ENCODE measurements at regions not wholly inside any gene's neighbourhood (a gene's known extent, or its start where the extent isn't known, plus 50 kb on each side); places are given as distances from the start of the nearest gene placed in this dataset.
A peak's percentile ranks its signal among the peaks of the same experiment; 100 is the strongest.

DNA sequence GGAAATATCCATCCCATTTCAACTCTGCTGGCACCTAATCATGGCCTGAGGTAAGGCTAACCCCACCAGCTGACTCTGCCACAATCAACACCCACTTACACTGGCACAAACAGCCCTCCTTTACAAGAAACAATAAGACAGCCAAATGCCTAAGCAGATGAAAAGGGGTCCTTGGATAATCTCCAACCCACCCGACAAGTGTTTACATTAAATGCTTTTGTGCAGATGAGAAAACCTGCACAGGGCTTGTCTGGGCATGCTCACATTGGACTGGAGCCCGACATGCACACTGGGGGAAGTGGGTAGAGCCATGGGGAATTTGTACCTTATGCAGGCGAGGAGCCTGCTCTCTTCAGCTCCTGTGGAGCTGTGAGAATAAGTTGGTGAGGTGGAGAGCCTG is 138.9 kb upstream of the ITM2A start:
- no peak for DNase-seq (ENCODE audit: low spot score)

DNA sequence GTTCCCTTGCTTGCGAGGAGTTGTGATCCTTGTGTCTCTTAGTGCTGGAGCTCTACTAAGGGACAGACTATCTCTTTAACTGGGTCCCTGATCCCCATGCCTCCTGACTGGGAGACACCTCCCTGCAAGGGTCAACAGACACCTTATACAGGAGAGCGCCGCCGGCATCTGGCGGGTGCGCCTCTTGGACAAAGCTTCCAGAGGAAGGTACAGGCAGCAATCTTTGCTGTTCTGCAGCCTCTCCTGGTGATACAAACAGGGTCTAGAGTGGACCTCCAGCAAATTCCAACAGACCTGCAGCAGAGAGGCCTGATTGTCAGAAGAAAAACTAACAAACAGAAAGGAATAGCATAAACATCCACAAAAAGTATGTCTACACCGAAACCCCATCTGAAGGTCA is 115.6 kb upstream of the ITM2A start:
- no peak for DNase-seq (ENCODE audit: low spot score)

DNA sequence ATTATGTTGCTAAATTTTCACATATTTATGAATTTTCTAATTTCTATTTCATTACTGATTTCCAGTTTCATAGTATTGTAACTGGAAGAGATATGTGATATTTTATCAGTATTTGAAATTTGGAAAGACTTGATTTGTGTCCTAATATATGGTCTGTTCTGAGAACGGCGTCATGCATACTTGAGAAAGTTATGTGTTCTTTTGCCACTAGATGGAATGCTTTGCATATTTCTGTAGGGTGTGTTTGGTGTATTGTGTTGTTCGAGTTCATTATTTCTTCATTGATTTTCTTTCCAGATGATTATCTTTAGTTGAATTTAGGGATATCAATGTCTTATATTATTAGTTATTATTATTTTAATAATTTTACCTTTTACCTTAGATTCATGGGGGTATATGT is 110.6 kb upstream of the ITM2A start:
- DNase-seq (ENCODE audit: low spot score) = no peak

- DNase-seq (ENCODE audit: low spot score) = no peak
These were observed 99.5 kb upstream of the ITM2A start for GRCh38 chrX:79466636-79467035.

GRCh38 chrX:79462458-79462857 is 95.3 kb upstream of the ITM2A start:
- no peak for DNase-seq (ENCODE audit: low spot score)

GRCh38 chrX:79456593-79456992 is 89.5 kb upstream of the ITM2A start:
- peak; percentile 0 for DNase-seq (ENCODE audit: low spot score)

DNA sequence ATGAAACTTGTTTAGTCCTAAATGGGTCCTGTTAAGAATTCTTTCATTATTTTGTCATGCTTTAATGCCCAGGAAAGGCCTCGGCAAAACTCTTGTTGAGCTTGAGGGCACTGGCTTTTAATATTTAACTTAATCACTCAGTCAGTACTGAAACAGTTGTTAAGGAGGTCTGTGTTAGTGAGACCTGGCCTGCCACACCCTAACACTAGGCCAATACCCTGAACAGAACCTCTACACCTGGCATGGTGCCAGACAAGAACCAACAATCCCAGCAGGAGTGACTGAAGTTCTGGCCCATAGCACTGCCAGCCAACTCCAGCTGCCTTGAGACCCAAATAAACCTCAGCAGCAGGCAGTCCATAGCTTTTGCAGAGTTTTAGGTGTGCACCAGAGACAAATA is 85.7 kb upstream of the ITM2A start:
- no peak for DNase-seq (ENCODE audit: low spot score)

GRCh38 chrX:79444694-79445210 is 77.6 kb upstream of the ITM2A start:
- no peak for DNase-seq (ENCODE audit: low spot score)

DNA sequence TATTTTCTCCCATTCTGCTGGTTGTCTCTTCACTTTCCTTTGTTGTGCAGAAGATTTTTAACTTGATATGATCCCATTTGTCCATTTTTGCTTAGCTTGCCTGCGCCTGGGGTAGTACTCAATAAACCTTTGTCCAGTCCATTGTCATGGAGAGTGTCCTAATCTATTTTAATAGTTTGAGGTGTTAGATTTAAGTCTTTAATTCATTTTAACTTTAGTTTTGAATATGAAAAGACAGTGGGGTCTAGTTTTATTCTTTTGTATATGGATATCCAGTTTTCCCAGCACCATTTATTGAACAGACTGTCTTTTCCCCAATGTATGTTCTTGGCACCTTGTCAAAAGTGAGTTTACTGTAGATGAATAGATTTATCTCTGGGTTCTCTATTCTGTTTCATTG is 76.0 kb upstream of the ITM2A start:
- no peak for DNase-seq (ENCODE audit: low spot score)

GRCh38 chrX:79440336-79440735 is 73.2 kb upstream of the ITM2A start:
- no peak for DNase-seq (ENCODE audit: low spot score)

Data from CD4-positive, alpha-beta T cell treated with Interleukin-2 at 100 ng/mL for 4 hours (primary cell).